Ectodermal cell (in vitro differentiated cells): ENCODE measurements at regions not wholly inside any gene's neighbourhood (a gene's known extent, or its start where the extent isn't known, plus 50 kb on each side); places are given as distances from the start of the nearest gene placed in this dataset.

Source experiments
- H3K27ac ChIP-seq: 2 replicates; pipeline ENCODE4 v1.7.0; 2013; ENCODE audit warnings: mild to moderate bottlenecking, low read depth, low read length; ENCODE audit not compliant: insufficient read depth, poor library complexity, severe bottlenecking
- H3K27me3 ChIP-seq: 2 replicates; pipeline ENCODE4 v1.7.0; 2013; ENCODE audit warnings: mild to moderate bottlenecking, low read length; ENCODE audit not compliant: insufficient read depth, control insufficient read depth, poor library complexity, severe bottlenecking
- H3K36me3 ChIP-seq: one replicate; pipeline ENCODE4 v1.7.0; 2013; ENCODE audit warnings: low read length; ENCODE audit not compliant: control insufficient read depth, insufficient read depth
- H3K4me1 ChIP-seq: one replicate; pipeline ENCODE4 v1.7.0; 2013; ENCODE audit warnings: low read length; ENCODE audit not compliant: control insufficient read depth, insufficient read depth
- H3K4me3 ChIP-seq: 2 replicates; pipeline ENCODE4 v1.7.0; 2013; ENCODE audit warnings: low read depth, low read length, control low read depth; ENCODE audit not compliant: insufficient read depth
- H3K9me3 ChIP-seq: 2 replicates; pipeline ENCODE4 v1.7.0; 2013; ENCODE audit warnings: mild to moderate bottlenecking, low read length, moderate library complexity; ENCODE audit not compliant: control insufficient read depth
- WGBS, 2 experiments: methylation state at CpG; one replicate each; pipeline ENCODE4 v1.1.7; 2013; ENCODE audit warnings: missing lambda C conversion rate in 2 of 2; 5-methylcytosine and 5-hydroxymethylcytosine counted together

GRCh38 chr13:97843189-97843588 is 110.3 kb upstream of the IPO5 start:
- 91 to 100% methylated on average over 1 of the region's 1 CpG for WGBS, 2 experiments
- no peaks in the 10 kb centered on the region for H3K4me1 ChIP-seq

GRCh38 chr13:97844151-97844550 is 109.3 kb upstream of the IPO5 start:
- H3K9me3 ChIP-seq: no peaks in the 10 kb centered on the region
- no peaks in the 10 kb centered on the region for H3K27me3 ChIP-seq
- H3K27ac ChIP-seq: no peak overlapping the region
- no peak overlapping the region for H3K4me3 ChIP-seq
- no peaks in the 10 kb centered on the region for H3K36me3 ChIP-seq
- H3K4me1 ChIP-seq: no peaks in the 10 kb centered on the region
- WGBS, 2 experiments: 92 to 93% methylated on average over 5 of the region's 5 CpGs

More at GRCh38 chr13:97843189-97843588, 110.3 kb upstream of the IPO5 start:
- no peaks in the 10 kb centered on the region for H3K36me3 ChIP-seq
- H3K4me3 ChIP-seq: no peak overlapping the region
- H3K27ac ChIP-seq: no peak overlapping the region
- H3K27me3 ChIP-seq: no peaks in the 10 kb centered on the region
- H3K9me3 ChIP-seq: no peaks in the 10 kb centered on the region

- H3K27me3 ChIP-seq: no peaks in the 10 kb centered on the region
- no peaks in the 10 kb centered on the region for H3K4me1 ChIP-seq
- no peak overlapping the region for H3K4me3 ChIP-seq
- WGBS, 2 experiments: 93 to 94% methylated on average over 3 of the region's 3 CpGs
- H3K36me3 ChIP-seq: no peaks in the 10 kb centered on the region
- H3K27ac ChIP-seq: no peak overlapping the region
- H3K9me3 ChIP-seq: no peaks in the 10 kb centered on the region
Measured at GRCh38 chr13:97848886-97849285, 104.6 kb upstream of the IPO5 start.

DNA sequence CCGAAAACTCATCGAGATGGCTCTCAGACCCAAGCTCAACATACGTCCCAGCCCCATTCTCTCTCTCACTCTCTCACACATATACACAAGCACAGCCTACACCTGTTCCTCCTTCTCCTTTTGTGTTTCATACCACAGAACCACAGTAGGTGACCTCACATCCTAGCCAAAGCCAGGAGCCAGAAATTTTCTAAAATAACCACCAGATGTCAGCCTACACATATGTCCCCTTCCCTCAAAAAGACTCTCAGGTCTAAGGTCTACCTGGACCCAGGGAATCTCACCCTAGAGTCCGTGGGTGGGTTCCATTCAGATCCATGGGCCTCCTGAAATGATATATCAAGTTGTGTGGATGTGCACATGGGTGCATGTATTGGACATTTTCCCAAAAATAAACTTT is 104.2 kb upstream of the IPO5 start:
- Histone ChIP-seq H3K9me3 (no peaks in the 10 kb centered on the region), H3K4me3 (no peak overlapping the region), H3K27me3 (no peaks in the 10 kb centered on the region), H3K27ac (no peak overlapping the region), H3K4me1 (no peaks in the 10 kb centered on the region), H3K36me3 (no peaks in the 10 kb centered on the region)
- 70 to 77% methylated on average over 3 to 4 of the region's 4 CpGs for WGBS, 2 experiments

DNA sequence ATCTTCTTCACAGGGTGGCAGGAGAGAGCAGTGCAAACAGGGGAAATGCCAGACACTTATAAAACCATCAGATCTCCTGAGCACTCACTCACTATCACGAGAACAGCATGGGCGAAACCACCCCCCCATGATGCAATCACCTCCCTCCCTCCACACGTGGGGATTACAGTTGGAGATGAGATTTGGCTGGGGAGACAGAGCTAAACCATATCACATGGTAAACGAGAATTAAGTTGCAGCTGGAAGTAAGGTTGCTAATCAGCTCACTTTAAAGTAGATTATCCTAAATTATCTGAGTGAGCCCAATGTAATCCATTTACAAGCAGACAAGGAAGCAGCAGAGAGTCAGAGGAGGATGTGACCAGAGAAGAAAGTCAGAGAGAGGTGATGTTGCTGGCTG is 102.2 kb upstream of the IPO5 start:
- H3K27me3 ChIP-seq: no peaks in the 10 kb centered on the region
- no peak overlapping the region for H3K27ac ChIP-seq
- H3K36me3 ChIP-seq: no peaks in the 10 kb centered on the region
- WGBS, 2 experiments: 72 to 74% methylated on average over 4 of the region's 4 CpGs
- no peaks in the 10 kb centered on the region for H3K9me3 ChIP-seq
- no peak overlapping the region for H3K4me3 ChIP-seq
- H3K4me1 ChIP-seq: peaks cover 7% of the 10 kb centered on the region

GRCh38 chr13:97852181-97852874 is 101.1 kb upstream of the IPO5 start:
- H3K9me3 ChIP-seq: no peaks in the 10 kb centered on the region
- H3K4me1 ChIP-seq: peaks cover 7% of the 10 kb centered on the region
- no peaks in the 10 kb centered on the region for H3K27me3 ChIP-seq
- no peak overlapping the region for H3K4me3 ChIP-seq
- no peak overlapping the region for H3K27ac ChIP-seq
- 77 to 78% methylated on average over 5 of the region's 5 CpGs for WGBS, 2 experiments
- no peaks in the 10 kb centered on the region for H3K36me3 ChIP-seq

GRCh38 chr13:97853550-97853949 is 99.9 kb upstream of the IPO5 start:
- Histone ChIP-seq H3K27ac (no peak overlapping the region), H3K9me3 (no peaks in the 10 kb centered on the region), H3K4me3 (no peak overlapping the region), H3K4me1 (peaks cover 7% of the 10 kb centered on the region), H3K36me3 (no peaks in the 10 kb centered on the region), H3K27me3 (no peaks in the 10 kb centered on the region)
- 69 to 79% methylated on average over 4 of the region's 4 CpGs for WGBS, 2 experiments

GRCh38 chr13:97855570-97856303 is 97.7 kb upstream of the IPO5 start:
- Histone ChIP-seq H3K27ac (no peak overlapping the region), H3K4me3 (no peak overlapping the region), H3K27me3 (no peaks in the 10 kb centered on the region), H3K36me3 (no peaks in the 10 kb centered on the region), H3K4me1 (peaks cover 7% of the 10 kb centered on the region), H3K9me3 (no peaks in the 10 kb centered on the region)
- 25 to 26% methylated on average over 13 of the region's 13 CpGs for WGBS, 2 experiments

- Histone ChIP-seq H3K9me3 (no peaks in the 10 kb centered on the region), H3K4me3 (no peak overlapping the region), H3K27me3 (no peaks in the 10 kb centered on the region), H3K36me3 (no peaks in the 10 kb centered on the region), H3K4me1 (peaks cover 7% of the 10 kb centered on the region), H3K27ac (no peak overlapping the region)
- WGBS, 2 experiments: 87 to 88% methylated on average over 4 of the region's 4 CpGs
Measured at GRCh38 chr13:97856304-97856675, 97.2 kb upstream of the IPO5 start.

- H3K9me3 ChIP-seq: no peaks in the 10 kb centered on the region
- 94 to 97% methylated on average over 2 of the region's 2 CpGs for WGBS, 2 experiments
- no peaks in the 10 kb centered on the region for H3K27me3 ChIP-seq
- no peak overlapping the region for H3K4me3 ChIP-seq
- H3K36me3 ChIP-seq: no peaks in the 10 kb centered on the region
- H3K27ac ChIP-seq: no peak overlapping the region
- peaks cover 7% of the 10 kb centered on the region for H3K4me1 ChIP-seq
Measured at GRCh38 chr13:97858161-97858560, 95.3 kb upstream of the IPO5 start.
